Medulla oblongata (tissue), 1 donor: ENCODE measurements at regions not wholly inside any gene's neighbourhood (a gene's known extent, or its start where the extent isn't known, plus 50 kb on each side); places are given as distances from the start of the nearest gene placed in this dataset.
"Not testable (repeated sequence)": the region's sequence is repeated elsewhere in the genome, so short reads cannot be mapped to it uniquely, and the experiment has no call there.

Source experiments
- DNase-seq: peaks from one replicate; pipeline ENCODE4 v3.0.0-alpha.2; 2015; ENCODE audit errors: extremely low spot score

DNA sequence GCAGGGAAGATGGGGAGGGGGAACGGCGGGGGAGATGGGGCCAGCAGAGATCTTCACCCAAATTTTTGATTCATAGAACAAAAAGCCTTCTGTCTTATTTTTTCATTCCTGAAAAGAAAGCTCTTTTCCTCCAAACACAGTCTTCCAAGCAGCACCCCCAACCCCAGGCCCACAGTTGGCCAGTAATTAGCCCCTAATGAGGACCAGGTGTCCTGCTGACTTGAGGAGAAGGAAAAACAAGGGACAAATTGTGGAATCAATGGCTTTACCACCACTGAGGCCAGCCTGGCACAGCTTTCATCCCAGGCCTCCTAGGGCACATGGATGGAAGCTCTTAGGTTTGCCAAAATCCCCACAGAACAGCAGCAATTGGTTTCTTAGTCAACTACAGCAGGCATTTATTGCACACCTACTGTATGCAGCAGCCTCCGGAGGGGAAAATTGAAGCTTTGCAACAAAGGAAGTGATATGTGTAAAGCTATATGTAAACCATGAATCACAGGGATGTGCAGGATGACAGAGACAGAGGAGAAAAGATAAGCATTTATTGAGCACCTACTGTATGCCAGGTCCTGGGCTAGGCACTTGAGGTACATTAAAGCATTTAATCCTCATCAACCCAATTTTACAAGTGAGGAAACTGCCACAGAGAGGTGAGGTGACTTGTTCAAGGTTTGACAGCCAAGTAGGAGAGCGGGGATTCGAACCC, 199.5 kb downstream of the TBC1D2B start:
- no peak for DNase-seq

- not testable (repeated sequence) for DNase-seq
These were observed 201.2 kb downstream of the TBC1D2B start for GRCh38 chr15:77876107-77876820.

DNA sequence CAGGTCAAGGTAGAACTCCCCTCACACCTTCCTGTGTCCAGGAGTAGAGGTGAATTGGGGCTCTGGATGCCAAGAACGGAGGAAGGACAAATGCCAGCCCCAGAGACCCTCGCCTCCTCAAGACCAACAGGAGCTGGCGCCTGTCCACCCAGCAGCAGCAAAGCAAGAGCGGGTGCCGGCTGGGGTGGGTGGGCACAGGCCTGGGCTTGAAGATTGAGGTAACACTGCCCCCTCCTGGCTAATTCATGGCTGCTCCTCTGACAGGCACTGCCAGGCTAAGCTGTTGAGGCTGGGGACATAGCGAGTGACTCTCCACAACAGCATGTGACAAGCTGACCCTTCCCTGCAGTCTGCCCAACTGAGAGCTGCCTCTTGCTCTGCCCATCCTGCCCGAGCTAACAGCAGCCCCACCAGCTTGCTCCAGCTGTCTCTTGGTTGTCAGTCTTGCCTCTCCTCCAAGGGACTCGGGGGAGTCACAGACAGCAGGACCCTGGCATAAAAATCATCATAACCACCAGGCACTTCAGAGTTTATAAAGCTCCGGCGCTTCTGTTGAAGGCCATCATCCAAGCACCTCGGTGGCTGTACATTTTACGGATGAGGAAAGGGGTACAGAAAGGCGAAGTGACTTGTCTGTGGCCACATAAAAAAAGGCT, 202.3 kb downstream of the TBC1D2B start:
- peak; percentile 68 for DNase-seq

DNA sequence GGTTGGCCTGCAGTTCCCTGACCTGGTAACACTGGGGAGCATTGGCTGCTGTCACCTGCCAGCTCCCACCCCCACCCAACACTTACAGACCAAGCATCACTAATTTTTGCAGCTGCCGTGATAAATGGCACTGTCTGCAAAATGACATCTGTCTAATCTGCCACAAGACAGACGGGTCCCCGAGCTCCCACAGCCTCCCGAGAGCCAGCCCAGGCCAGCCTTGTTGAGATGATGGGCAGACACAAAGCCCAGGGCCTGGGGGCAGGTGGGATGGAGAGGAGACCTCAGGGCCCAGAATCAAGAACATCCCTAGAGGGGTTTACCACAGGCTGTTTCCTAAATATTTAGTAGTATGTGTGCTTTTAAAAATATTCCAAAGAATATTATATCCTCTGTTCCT, 203.4 kb downstream of the TBC1D2B start:
- DNase-seq, result no peak

GRCh38 chr15:77872521-77873425, 204.7 kb downstream of the TBC1D2B start:
- not testable (repeated sequence) for DNase-seq

GRCh38 chr15:77871852-77872371, 205.6 kb downstream of the TBC1D2B start:
- DNase-seq, result no peak

DNA sequence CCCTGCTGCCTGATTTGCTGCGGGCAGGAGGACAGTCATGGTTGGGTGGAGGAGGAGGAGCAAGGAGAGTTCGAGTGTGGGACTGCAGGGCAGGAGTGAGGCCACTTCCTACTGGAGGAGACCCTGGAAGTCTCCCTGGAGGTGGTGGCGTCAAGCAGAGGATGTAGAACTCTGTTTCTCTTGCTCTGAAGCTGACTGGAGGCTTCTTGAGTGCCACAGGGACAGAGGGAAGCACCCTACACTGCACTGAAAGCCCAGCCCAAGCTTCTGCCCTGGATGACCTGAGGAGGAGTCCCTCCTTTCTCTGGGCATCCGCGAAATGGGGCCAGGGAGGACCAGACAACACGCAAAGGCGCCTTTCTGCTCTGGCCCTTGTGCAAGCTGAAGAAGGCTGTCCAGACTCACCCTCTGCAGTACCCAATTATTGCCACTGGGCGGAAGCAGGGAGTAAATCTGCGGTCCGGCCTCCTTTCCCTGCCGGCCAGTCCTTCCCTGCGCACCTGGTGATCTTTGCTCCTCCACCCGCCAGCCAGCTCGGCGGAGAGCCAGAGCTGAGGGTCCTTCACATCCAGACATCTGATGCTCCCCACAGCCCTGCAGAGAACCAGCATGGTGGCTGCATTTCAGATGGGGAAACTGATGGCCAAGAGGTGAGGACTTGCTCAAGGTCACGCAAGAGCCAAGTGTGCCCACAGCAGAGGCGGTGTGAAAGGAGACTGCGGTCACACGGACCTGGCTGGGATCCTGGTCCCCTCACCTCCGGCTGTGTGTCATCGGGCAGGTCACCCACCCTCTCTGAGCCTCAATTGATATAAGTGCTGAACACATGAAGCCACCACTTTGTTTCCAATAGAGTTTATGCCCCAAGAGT, 207.1 kb downstream of the TBC1D2B start:
- DNase-seq, result peak; percentile 58

DNA sequence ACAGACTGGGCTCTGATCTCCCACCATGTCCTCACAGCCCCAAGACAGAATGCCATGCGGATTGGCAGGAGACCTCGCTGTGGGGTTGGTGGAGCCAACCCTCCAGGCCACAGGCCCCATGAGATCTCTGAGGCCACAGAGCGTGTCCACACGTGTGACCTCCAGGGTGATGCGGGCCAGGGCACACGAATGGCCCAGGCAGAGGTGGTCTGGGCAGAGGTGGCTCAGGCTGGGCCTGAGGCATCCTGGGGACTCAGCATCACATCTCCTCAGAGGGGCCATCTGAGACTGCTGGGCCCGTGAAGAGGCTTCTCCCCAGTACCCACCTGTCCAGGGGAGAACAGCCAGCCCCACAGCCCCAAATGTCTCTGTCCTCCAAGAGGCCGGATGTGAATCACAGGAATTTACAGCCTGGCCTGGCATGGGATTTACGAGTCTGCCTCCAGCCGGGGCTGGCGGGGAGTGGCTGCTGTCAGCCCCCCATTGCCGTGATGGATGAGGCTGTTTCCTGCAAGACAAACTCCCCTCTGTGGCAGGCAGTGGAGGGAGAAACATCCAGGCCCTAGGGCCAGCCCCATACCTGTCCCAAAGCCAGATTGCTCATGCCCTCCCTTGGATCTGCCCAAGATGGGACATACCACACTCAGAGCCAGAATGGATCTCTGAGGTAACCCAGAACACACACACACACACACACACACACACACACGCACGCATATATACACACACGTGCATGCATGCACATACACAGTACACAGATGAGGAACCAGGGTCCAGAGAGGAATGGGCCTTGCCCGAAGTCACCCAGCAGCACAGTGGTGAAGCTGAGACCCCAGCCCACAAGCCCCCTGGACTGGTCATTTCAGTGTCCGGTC, 208.3 kb downstream of the TBC1D2B start:
- no peak for DNase-seq

DNA sequence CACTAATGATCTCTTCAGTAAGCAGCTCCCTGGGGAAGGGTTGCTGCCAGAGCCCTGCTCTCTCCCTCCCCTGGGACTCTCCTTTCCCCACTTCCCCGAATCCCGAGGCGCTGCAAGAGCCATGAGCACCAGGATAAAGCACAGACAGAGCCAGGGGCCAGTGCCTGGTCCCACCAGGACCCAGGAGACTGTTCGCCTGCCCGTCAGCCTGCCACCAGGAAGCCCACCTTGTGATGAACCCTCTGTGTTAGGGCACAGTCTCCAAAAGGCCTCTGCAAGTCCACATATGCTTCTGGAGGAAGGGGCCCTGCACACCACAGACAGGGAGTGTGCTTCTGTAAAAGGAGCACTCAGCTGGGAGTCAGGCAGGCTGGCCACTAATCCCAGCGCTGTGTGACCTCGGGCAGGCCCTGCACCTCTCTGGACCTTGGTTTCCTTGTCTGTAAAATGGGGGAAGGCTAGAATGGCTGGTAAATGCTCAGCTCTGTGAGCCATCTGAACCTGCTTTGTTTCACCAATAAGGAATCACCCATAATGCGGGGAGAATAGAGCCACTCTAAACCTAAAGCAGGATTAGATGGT, 209.4 kb downstream of the TBC1D2B start:
- DNase-seq, result not testable (repeated sequence)

- DNase-seq, result no peak
These were observed 210.1 kb downstream of the TBC1D2B start for GRCh38 chr15:77867266-77868047.

- DNase-seq, result no peak
These were observed 210.8 kb downstream of the TBC1D2B start for GRCh38 chr15:77866596-77867125.

- no peak for DNase-seq
These were observed 211.3 kb downstream of the TBC1D2B start for GRCh38 chr15:77866186-77866585.

- no peak for DNase-seq
These were observed 211.8 kb downstream of the TBC1D2B start for GRCh38 chr15:77865701-77866100.

DNA sequence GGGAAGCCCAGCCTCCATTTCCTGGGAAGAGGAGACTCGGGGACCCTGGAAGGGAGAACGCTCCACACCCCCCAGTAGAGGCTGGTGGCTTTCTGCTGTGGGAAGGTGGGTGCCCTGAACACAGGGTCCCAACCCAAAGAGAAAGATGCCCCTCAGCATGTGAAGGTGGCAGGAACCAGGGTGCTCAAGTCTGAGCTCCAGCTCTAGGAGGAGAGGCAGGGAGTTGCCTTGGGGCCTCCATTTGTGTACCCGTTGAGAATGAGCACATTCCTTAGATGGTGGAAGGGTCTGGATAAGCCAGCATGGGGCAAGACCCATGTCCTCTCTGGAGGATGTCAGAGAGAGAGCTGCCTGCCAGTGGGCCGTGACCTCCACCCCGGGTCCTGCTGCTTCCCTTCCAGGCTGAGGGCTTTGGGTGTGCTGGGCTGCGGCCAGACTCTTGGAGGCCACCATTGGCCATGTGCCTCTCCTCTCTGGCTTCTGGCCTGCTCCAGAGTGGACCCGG, 212.4 kb downstream of the TBC1D2B start:
- no peak for DNase-seq

DNA sequence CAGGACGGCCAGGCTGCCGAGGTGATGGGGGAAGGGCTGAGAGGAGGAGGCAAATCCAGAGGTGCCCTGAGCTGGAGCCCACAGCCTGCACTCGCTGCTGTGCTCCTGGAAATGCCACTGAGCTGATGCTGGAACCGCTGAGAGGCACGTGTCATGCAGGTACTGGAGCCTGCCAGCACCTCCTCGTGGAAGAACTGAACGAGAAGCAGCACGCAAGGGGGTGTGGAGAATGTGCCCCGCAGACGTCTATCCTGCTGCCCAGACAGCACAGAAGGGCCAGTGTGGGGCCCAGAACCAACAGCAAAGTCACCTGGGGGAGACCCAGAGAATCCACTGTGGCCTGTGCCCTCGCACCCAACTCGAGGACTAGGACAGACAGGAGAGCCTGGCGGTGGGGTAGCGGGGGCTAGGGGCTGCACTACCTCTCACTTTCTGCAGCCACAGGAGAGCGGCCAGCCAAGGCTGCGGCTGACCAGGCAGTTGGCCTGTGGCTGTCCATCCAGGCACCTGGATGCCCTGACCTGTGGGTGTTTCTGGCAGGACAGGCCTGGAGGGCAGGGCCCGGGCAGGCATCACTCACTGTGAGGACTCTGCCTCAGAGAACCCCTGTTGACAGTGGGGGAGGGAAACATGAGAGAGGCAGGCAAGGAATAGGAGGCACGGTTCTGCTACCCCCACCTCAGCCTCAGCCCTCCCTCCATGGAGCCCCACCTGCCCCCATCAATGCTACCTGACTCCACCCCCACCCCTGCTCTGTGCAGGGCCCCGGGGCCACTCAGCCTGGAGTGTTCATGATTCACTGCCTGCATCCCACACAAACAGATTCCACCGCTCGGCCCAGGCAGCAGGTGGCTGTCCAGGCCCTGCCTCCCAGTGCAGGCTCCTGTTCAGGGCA, 213.1 kb downstream of the TBC1D2B start:
- DNase-seq, result no peak

DNA sequence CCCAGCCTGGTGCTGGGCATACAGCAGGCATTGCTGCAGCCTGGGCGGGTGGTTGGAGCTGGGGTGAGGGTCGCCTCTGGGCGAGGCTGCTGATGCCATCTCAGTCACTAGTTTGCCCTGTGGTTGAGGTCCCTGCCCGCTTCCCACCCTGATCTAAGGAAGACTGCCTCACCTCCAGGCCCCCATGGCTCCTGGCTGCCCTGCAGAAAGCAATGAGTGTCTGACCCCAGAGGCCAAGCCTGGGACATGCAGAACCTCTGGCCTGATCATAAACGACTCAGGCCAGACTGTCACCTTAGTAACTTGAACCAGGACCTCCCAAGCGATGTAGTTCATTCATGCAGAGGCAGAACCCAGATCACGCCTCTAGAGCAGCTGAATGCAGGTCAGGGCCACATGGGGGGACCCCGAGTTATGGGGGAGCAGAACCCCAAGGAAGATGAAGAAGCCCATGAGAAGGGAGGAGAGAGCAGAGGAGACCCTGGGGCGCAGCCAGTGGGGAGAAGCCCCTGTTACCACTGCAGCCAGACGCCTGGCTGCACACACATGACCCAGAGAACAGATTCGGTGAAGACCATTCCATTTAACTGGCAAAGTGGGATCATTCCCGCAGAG, 213.9 kb downstream of the TBC1D2B start:
- no peak for DNase-seq
